Body of pancreas (tissue), 4 donors: ENCODE measurements at regions not wholly inside any gene's neighbourhood (a gene's known extent, or its start where the extent isn't known, plus 50 kb on each side); places are given as distances from the start of the nearest gene placed in this dataset.

Source experiments
- ATAC-seq: fragments of 150-250 bp; one replicate; pipeline ENCODE4 v1.9.1; 2016
- DNase-seq, 4 donors: peaks; one replicate each; pipeline ENCODE4 v3.0.0-alpha.2; 2019
- H3K27ac ChIP-seq, 4 donors: fragments of 200-600 bp; sonication (generic); 1 replicate in 3 of 4; 2 replicates in 1 of 4; pipeline versions ENCODE4 v1.5.1 to v1.6.1; 2016 to 2019; ENCODE audit warnings: mild to moderate bottlenecking in 1 of 4, mixed read lengths in 1 of 4, moderate library complexity in 1 of 4
- H3K27me3 ChIP-seq, 2 donors: fragments of 200-600 bp; sonication (generic); one replicate each; pipeline ENCODE4 v1.6.0; 2016; ENCODE audit warnings: mild to moderate bottlenecking in 1 of 2
- H3K36me3 ChIP-seq, 2 donors: fragments of 200-600 bp; sonication (generic); replicated peaks in 1 of 2; 2 replicates each; pipeline ENCODE4 v1.5.1; 2016; ENCODE audit warnings: low read depth in 2 of 2; ENCODE audit not compliant: insufficient read depth in 1 of 2
- H3K4me1 ChIP-seq: fragments of 200-600 bp; sonication (generic); one replicate; pipeline ENCODE4 v1.6.0; 2016
- H3K4me3 ChIP-seq, 2 donors: fragments of 200-600 bp; sonication (generic); 1 replicate in 1 of 2; 2 replicates in 1 of 2; pipeline ENCODE4 v1.5.1; 2016 to 2019
- H3K9me3 ChIP-seq, 3 donors: fragments of 200-600 bp; sonication (generic); 1 replicate in 2 of 3; 2 replicates in 1 of 3; pipeline ENCODE4 v1.5.1; 2016
- POLR2A ChIP-seq, 3 donors: fragments of 450-650 bp; IDR thresholded peaks; one replicate each; pipeline ENCODE4 v1.6.1; 2016; ENCODE audit warnings: antibody characterized with exemption in 3 of 3, mild to moderate bottlenecking in 2 of 3
- WGBS, 2 donors: methylation state at CpG; one replicate each; pipeline ENCODE4 v1.1.5; 2017; 5-methylcytosine and 5-hydroxymethylcytosine counted together
- intact Hi-C: fragments of 100-400 bp; cut with DNase I; formaldehyde crosslinking; loops from one replicate; pipeline ENCODE4 v1.15.1; 2023
- TF ChIP-seq, protein P1 (sequence below), 7 experiments: fragments of 450-650 bp in 4 of 7; fragments of 200-600 bp in 3 of 7; sonication (generic) in 3 of 7; IDR thresholded peaks; one replicate each; pipeline ENCODE4 v1.5.1; 2016 to 2019; ENCODE audit warnings: antibody characterized with exemption in 7 of 7

DNA sequence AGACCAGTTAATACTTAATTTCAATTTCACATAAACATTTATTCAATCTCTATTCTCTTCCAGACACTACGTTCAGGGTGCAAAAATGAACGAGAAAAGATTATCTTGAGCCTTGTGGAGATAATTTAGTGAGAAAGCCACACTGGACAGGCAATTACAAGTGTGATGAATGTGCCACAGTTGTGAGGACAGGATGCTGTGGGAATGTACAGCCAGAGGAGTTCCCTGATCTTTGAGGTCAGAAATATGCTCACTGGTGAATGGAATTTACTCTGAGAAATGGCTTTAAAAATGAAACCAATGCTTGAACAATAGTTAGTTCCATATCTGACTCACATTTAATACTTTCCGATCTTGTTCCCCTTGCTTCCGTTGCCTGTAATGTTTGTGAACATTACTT is 864.8 kb downstream of the GATA3 start:
- H3K27me3 ChIP-seq, result no peaks in the 10 kb centered on the region
- ATAC-seq (no peak), DNase-seq (no peak)
- H3K4me3 ChIP-seq, result no peak overlapping the region
- H3K9me3 ChIP-seq, result no peaks in the 10 kb centered on the region
- no peaks in the 10 kb centered on the region for H3K36me3 ChIP-seq
- intact Hi-C loops, result no loop called here
- 48 to 57% methylated on average over 4 of the region's 4 CpGs for WGBS, 2 donors
- H3K27ac ChIP-seq, result no peak overlapping the region
- no peaks in the 10 kb centered on the region for H3K4me1 ChIP-seq
- TF ChIP-seq, protein P1, sequence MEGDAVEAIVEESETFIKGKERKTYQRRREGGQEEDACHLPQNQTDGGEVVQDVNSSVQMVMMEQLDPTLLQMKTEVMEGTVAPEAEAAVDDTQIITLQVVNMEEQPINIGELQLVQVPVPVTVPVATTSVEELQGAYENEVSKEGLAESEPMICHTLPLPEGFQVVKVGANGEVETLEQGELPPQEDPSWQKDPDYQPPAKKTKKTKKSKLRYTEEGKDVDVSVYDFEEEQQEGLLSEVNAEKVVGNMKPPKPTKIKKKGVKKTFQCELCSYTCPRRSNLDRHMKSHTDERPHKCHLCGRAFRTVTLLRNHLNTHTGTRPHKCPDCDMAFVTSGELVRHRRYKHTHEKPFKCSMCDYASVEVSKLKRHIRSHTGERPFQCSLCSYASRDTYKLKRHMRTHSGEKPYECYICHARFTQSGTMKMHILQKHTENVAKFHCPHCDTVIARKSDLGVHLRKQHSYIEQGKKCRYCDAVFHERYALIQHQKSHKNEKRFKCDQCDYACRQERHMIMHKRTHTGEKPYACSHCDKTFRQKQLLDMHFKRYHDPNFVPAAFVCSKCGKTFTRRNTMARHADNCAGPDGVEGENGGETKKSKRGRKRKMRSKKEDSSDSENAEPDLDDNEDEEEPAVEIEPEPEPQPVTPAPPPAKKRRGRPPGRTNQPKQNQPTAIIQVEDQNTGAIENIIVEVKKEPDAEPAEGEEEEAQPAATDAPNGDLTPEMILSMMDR (IDR thresholded peaks at IDR 0.05), result no peak
- no peak for TF ChIP-seq POLR2A (IDR thresholded peaks at IDR 0.05)

DNA sequence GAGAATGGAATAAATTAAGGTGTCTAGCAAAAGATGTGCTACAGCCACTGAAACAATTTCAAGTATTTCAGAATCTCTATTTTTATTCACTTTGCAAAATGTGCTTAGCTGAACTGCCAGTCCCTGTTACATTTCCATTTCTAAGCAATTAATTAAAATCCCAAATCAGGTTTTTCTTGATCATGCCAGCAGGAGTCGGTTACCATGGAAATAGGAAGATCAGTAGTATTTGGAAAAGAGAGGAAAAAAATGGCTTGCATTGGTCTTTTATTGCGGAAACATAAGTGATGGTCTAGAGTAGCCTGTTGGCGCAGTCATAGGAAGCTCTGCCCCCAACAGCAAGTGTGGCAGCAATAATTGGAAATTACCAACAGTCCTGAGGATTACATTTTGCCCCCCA is 867.1 kb downstream of the GATA3 start:
- no peak for ATAC-seq
- Histone ChIP-seq H3K4me1 (no peaks in the 10 kb centered on the region), H3K27me3 (no peaks in the 10 kb centered on the region), H3K4me3 (no peak overlapping the region), H3K9me3 (no peaks in the 10 kb centered on the region), H3K27ac (no peak overlapping the region), H3K36me3 (no peaks in the 10 kb centered on the region)
- 61 to 71% methylated on average over 3 of the region's 3 CpGs for WGBS, 2 donors
- no peak for DNase-seq
- intact Hi-C loops, result no loop called here
- no peak for TF ChIP-seq POLR2A (IDR thresholded peaks at IDR 0.05)
- TF ChIP-seq, protein P1 (IDR thresholded peaks at IDR 0.05), result no peak

DNA sequence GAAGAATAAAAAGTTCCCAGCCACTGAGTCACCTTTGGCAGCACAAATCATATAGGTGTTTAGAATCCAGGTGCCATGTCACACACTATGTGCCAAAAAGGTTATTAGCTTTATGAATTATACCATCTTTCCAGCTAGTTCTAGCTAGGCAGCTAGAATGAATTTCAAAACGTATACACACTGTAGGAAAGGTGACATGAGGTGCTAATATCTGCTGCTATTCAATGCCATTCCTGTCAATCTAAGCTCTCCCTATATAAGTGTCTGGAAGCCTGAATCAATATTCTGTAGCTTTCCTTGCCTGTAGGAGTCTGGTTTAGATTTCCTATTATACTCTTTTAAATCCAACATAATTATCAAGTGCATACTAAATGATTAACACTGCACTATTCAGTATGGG is 868.6 kb downstream of the GATA3 start:
- H3K27ac ChIP-seq, result no peak overlapping the region
- WGBS, 2 donors, result 43 to 53% methylated on average over 1 of the region's 1 CpG

DNA sequence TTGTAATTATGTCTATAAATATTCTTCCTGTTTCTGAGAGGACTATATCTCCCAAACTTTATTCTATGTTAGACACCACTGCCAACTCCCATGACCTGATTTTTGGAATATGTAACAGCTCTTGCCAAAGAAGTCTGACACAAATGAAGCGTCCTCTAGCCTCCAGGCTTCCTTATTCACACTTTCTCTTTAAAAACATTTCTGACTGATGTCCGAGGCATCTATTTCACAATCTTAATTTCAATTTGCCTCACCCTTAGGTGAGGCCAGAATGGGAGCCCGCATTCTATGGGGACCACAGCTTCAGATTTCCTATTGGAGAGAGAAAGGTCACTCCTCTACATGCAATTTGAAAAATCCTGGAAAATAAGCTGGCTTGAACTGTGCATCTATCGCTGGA is 873.2 kb downstream of the GATA3 start:
- no peaks in the 10 kb centered on the region for H3K4me1 ChIP-seq
- H3K4me3 ChIP-seq, result no peak overlapping the region
- no peak overlapping the region for H3K27ac ChIP-seq
- H3K36me3 ChIP-seq, result no peaks in the 10 kb centered on the region
- WGBS, 2 donors, result 45 to 48% methylated on average over 4 of the region's 4 CpGs
- no peaks in the 10 kb centered on the region for H3K9me3 ChIP-seq
- H3K27me3 ChIP-seq, result no peaks in the 10 kb centered on the region
- TF ChIP-seq POLR2A (IDR thresholded peaks at IDR 0.05), result no peak
- TF ChIP-seq, protein P1 (IDR thresholded peaks at IDR 0.05), result no peak
- no peak for DNase-seq
- intact Hi-C loops, result no loop called here
- ATAC-seq, result no peak

More for the DNA sequence above, 868.6 kb downstream of the GATA3 start:
- intact Hi-C loops, result no loop called here
- H3K4me3 ChIP-seq, result no peak overlapping the region
- DNase-seq (no peak), ATAC-seq (no peak)
- H3K9me3 ChIP-seq, result no peaks in the 10 kb centered on the region
- H3K4me1 ChIP-seq, result no peaks in the 10 kb centered on the region
- no peaks in the 10 kb centered on the region for H3K27me3 ChIP-seq
- no peak for TF ChIP-seq POLR2A (IDR thresholded peaks at IDR 0.05)
- TF ChIP-seq, protein P1 (IDR thresholded peaks at IDR 0.05), result no peak
- no peaks in the 10 kb centered on the region for H3K36me3 ChIP-seq

DNA sequence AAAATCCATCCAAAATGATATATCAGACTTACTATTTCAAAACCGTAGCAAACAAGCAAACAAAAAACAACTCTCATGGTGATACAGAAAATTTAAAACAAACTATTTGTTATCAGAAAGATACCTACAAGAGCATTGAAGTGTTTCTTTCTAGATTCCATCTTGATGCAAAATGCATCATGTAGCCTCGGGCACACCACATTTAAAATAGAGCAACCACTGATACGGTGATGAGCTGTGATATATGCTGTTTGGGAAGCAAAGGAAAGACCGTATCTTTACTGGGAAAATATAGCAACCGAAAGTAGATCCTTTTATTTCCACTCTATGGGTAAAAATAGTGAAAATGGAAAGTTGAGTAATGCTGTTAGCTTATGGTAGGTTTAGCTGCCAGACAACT is 892.0 kb downstream of the GATA3 start:
- DNase-seq, result no peak
- no peaks in the 10 kb centered on the region for H3K4me1 ChIP-seq
- H3K27me3 ChIP-seq, result no peaks in the 10 kb centered on the region
- H3K9me3 ChIP-seq, result no peaks in the 10 kb centered on the region
- TF ChIP-seq, protein P1 (IDR thresholded peaks at IDR 0.05), result no peak
- no peak for TF ChIP-seq POLR2A (IDR thresholded peaks at IDR 0.05)
- H3K27ac ChIP-seq, result no peak overlapping the region
- intact Hi-C loops, result no loop called here
- H3K36me3 ChIP-seq, result no peaks in the 10 kb centered on the region
- 61 to 73% methylated on average over 5 of the region's 5 CpGs for WGBS, 2 donors
- H3K4me3 ChIP-seq, result no peak overlapping the region
- ATAC-seq, result no peak
